MM.1S (cell line): ENCODE measurements at regions not wholly inside any gene's neighbourhood (a gene's known extent, or its start where the extent isn't known, plus 50 kb on each side); places are given as distances from the start of the nearest gene placed in this dataset.

ENCODE experiments used
- DNase-seq: peaks from one replicate; pipeline ENCODE4 v3.0.0-alpha.2; 2015
- H2AFZ ChIP-seq: fragments of 300-600 bp; sonication (generic); 2 replicates; pipeline ENCODE4 v1.6.0; 2016; ENCODE audit warnings: antibody characterized with exemption, low read length
- H3F3A ChIP-seq: fragments of 300-600 bp; sonication (generic); 2 replicates; pipeline ENCODE4 v1.6.1; 2016; ENCODE audit warnings: mild to moderate bottlenecking, antibody characterized with exemption, low read length, moderate library complexity, mixed read lengths; ENCODE audit not compliant: insufficient read depth
- H3K27ac ChIP-seq: fragments of 300-600 bp; sonication (generic); 2 replicates; pipeline ENCODE4 v1.5.1; 2016; ENCODE audit warnings: mild to moderate bottlenecking, low read length
- H3K27me3 ChIP-seq: fragments of 300-600 bp; sonication (generic); replicated peaks from 2 replicates; pipeline ENCODE4 v1.6.0; 2016; ENCODE audit warnings: low read length; ENCODE audit not compliant: insufficient read depth
- H3K36me3 ChIP-seq: fragments of 300-600 bp; sonication (generic); replicated peaks from 2 replicates; pipeline ENCODE4 v1.6.1; 2016; ENCODE audit warnings: mild to moderate bottlenecking, low read length, mixed read lengths; ENCODE audit not compliant: insufficient read depth
- H3K4me1 ChIP-seq: fragments of 300-600 bp; sonication (generic); 2 replicates; pipeline ENCODE4 v1.6.1; 2016; ENCODE audit warnings: low read length, mixed read lengths
- H3K4me2 ChIP-seq: fragments of 300-600 bp; sonication (generic); 2 replicates; pipeline ENCODE4 v1.6.0; 2016; ENCODE audit warnings: low read depth, low read length
- H3K4me3 ChIP-seq: fragments of 300-600 bp; sonication (generic); 2 replicates; pipeline ENCODE4 v1.5.1; 2016; ENCODE audit warnings: low read length, mixed read lengths
- H3K79me2 ChIP-seq: fragments of 300-600 bp; sonication (generic); 2 replicates; pipeline ENCODE4 v1.6.1; 2016; ENCODE audit warnings: mixed run types, low read length, mixed read lengths
- H3K9ac ChIP-seq: fragments of 300-600 bp; sonication (generic); 2 replicates; pipeline ENCODE4 v1.6.1; 2016; ENCODE audit warnings: low read length, mixed read lengths
- H3K9me2 ChIP-seq: fragments of 300-600 bp; sonication (generic); replicated peaks from 2 replicates; pipeline ENCODE4 v1.6.1; 2016; ENCODE audit warnings: mild to moderate bottlenecking, low read length, mixed read lengths; ENCODE audit not compliant: insufficient read depth
- H3K9me3 ChIP-seq: fragments of 300-600 bp; sonication (generic); replicated peaks from 2 replicates; pipeline ENCODE4 v1.6.1; 2016; ENCODE audit warnings: mild to moderate bottlenecking, low read length, mixed read lengths; ENCODE audit not compliant: insufficient read depth
- H4K20me1 ChIP-seq: fragments of 300-600 bp; sonication (generic); 2 replicates; pipeline ENCODE4 v1.6.1; 2016; ENCODE audit warnings: mild to moderate bottlenecking, low read length, moderate library complexity, mixed read lengths; ENCODE audit not compliant: insufficient read depth
- EZH2 ChIP-seq: fragments of 300-600 bp; sonication (generic); optimal IDR thresholded peaks from 2 replicates; pipeline ENCODE3; 2017; ENCODE audit warnings: low read depth, mild to moderate bottlenecking, antibody characterized with exemption, low read length, mixed read lengths
- EZH2phosphoT487 ChIP-seq: fragments of 300-600 bp; sonication (generic); IDR thresholded peaks from 2 replicates; pipeline ENCODE4 v1.6.1; 2018; ENCODE audit warnings: antibody characterized with exemption, low read length
- TF ChIP-seq, protein P1 (sequence below): fragments of 300-600 bp; sonication (generic); IDR thresholded peaks from 2 replicates; pipeline ENCODE4 v1.5.1; 2016; ENCODE audit warnings: antibody characterized with exemption, low read length, mixed read lengths

DNA sequence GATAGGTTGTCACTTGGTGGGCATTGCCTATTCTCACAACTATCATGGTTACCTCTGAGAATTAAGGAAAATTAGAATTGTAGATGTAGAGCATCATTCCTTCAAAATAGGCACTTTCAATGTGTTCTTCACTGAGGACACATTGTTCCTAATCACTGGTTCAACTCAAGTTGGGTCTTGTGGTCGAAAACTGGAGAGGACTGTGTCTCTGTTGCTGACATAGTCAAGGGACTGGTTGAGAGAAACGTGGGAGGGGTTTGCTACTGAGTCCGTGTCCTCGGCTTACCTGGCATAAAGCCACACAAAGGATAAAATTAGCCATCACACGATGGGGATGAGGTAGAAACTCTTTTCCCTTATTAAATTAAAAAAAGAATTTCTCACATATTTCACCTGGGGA is 205.9 kb upstream of the CD180 start:
- H3K4me1 ChIP-seq, result no peaks in the 10 kb centered on the region
- no peaks in the 10 kb centered on the region for H3K79me2 ChIP-seq
- DNase-seq, result no peak
- no peak overlapping the region for H2AFZ ChIP-seq
- no peaks in the 10 kb centered on the region for H3F3A ChIP-seq
- H3K27ac ChIP-seq, result no peak overlapping the region
- no peaks in the 10 kb centered on the region for H3K9me3 ChIP-seq
- TF ChIP-seq EZH2 (no peak), EZH2phosphoT487 (no peak)
- TF ChIP-seq, protein P1, sequence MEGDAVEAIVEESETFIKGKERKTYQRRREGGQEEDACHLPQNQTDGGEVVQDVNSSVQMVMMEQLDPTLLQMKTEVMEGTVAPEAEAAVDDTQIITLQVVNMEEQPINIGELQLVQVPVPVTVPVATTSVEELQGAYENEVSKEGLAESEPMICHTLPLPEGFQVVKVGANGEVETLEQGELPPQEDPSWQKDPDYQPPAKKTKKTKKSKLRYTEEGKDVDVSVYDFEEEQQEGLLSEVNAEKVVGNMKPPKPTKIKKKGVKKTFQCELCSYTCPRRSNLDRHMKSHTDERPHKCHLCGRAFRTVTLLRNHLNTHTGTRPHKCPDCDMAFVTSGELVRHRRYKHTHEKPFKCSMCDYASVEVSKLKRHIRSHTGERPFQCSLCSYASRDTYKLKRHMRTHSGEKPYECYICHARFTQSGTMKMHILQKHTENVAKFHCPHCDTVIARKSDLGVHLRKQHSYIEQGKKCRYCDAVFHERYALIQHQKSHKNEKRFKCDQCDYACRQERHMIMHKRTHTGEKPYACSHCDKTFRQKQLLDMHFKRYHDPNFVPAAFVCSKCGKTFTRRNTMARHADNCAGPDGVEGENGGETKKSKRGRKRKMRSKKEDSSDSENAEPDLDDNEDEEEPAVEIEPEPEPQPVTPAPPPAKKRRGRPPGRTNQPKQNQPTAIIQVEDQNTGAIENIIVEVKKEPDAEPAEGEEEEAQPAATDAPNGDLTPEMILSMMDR, result no peak
- H3K4me2 ChIP-seq, result no peak overlapping the region
- no peaks in the 10 kb centered on the region for H3K36me3 ChIP-seq
- no peak overlapping the region for H3K4me3 ChIP-seq
- H4K20me1 ChIP-seq, result no peaks in the 10 kb centered on the region
- no peaks in the 10 kb centered on the region for H3K27me3 ChIP-seq
- H3K9ac ChIP-seq, result no peak overlapping the region
- H3K9me2 ChIP-seq, result no peaks in the 10 kb centered on the region

DNA sequence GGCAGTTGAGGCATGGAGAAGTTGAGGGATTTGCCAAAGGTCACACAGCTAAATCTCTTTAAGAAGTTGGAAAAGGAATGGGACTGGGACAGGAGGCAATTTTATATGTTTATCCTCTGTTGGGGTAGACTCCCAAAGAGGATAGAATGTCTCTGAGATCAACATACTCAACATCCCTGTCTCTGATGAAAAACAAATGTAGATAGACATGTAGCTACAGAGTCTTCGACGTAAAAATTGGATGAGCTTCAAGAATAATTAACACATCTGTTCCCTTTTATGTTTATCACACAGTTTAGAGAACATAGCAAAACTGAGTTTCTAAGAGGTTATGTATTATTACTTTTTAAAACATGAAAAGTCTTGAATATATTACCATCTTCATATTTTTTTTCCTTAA is 204.6 kb upstream of the CD180 start:
- no peaks in the 10 kb centered on the region for H4K20me1 ChIP-seq
- TF ChIP-seq, protein P1, result no peak
- no peak for TF ChIP-seq EZH2phosphoT487
- no peak overlapping the region for H3K9ac ChIP-seq
- no peaks in the 10 kb centered on the region for H3K4me1 ChIP-seq
- no peak overlapping the region for H2AFZ ChIP-seq
- no peaks in the 10 kb centered on the region for H3K27me3 ChIP-seq
- H3K4me3 ChIP-seq, result no peak overlapping the region
- no peaks in the 10 kb centered on the region for H3F3A ChIP-seq
- DNase-seq, result no peak
- no peaks in the 10 kb centered on the region for H3K9me3 ChIP-seq
- H3K9me2 ChIP-seq, result no peaks in the 10 kb centered on the region
- H3K27ac ChIP-seq, result no peak overlapping the region
- no peaks in the 10 kb centered on the region for H3K79me2 ChIP-seq
- H3K36me3 ChIP-seq, result no peaks in the 10 kb centered on the region
- H3K4me2 ChIP-seq, result no peak overlapping the region

DNA sequence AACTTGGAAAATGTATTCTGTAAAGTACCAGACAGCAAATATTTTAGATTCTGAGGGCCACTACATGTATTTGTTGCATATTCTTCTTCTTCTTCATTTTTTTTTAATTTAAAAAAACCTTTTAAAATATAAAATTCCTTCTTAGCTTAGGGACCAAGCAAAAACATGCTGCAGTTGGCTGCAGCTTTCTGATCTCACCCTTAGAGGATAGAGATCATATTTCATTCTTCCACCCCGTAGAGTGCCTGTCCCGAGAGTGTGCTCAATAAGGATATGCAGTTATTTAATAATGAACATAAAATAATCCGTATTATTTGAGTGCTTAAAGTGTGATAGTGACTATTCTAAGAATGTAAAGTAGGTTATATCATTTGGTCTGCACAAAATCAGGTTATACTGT is 204.2 kb upstream of the CD180 start:
- Histone ChIP-seq H3K4me3 (no peak overlapping the region), H4K20me1 (no peaks in the 10 kb centered on the region), H3K27ac (no peak overlapping the region), H3K4me2 (no peak overlapping the region), H3K9me3 (no peaks in the 10 kb centered on the region), H3F3A (no peaks in the 10 kb centered on the region), H3K79me2 (no peaks in the 10 kb centered on the region), H3K4me1 (no peaks in the 10 kb centered on the region), H3K9ac (no peak overlapping the region), H3K36me3 (no peaks in the 10 kb centered on the region), H3K9me2 (no peaks in the 10 kb centered on the region), H3K27me3 (no peaks in the 10 kb centered on the region), H2AFZ (no peak overlapping the region)
- TF ChIP-seq, protein P1, result no peak
- TF ChIP-seq EZH2phosphoT487, result no peak
- no peak for TF ChIP-seq EZH2
- no peak for DNase-seq
